ENCODE measurements at regions not wholly inside any gene's neighbourhood (a gene's known extent, or its start where the extent isn't known, plus 50 kb on each side); places are given as distances from the start of the nearest gene placed in this dataset.

DNA sequence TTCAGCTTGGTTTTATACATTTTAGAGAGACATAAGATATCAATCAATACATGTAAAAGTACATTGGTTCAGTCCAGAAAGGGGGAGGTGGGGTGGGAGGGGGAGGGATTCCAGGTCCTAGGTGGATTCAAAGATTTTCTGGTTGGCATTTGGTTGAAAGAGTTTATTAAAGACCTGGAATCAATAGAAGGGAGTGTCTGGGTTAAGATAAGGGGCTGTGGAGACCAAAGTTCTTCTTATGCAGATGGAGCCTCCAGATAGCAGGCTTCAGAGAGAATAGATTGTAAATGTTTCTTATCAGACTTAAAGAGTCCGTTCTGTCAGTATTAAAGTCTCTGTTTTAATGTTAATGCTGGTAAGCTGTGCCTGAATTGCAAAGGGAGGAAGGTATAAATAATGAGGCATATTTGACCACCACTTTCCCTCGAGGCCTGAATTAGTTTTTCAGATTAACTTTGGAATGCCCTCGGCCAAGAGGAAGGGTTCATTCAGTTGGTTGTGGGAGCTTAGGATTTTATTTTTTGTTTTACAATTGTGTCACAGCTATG, 169.9 kb downstream of the AASDH start:
- TF ChIP-seq, protein P1, sequence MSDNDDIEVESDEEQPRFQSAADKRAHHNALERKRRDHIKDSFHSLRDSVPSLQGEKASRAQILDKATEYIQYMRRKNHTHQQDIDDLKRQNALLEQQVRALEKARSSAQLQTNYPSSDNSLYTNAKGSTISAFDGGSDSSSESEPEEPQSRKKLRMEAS (IDR thresholded peaks at IDR 0.05) = no peak
- TF ChIP-seq, protein P2, sequence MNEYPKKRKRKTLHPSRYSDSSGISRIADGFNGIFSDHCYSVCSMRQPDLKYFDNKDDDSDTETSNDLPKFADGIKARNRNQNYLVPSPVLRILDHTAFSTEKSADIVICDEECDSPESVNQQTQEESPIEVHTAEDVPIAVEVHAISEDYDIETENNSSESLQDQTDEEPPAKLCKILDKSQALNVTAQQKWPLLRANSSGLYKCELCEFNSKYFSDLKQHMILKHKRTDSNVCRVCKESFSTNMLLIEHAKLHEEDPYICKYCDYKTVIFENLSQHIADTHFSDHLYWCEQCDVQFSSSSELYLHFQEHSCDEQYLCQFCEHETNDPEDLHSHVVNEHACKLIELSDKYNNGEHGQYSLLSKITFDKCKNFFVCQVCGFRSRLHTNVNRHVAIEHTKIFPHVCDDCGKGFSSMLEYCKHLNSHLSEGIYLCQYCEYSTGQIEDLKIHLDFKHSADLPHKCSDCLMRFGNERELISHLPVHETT (CRISPR knock-in tag; conservative IDR thresholded peaks at IDR 0.05) = no peak
- TF ChIP-seq, protein P3, sequence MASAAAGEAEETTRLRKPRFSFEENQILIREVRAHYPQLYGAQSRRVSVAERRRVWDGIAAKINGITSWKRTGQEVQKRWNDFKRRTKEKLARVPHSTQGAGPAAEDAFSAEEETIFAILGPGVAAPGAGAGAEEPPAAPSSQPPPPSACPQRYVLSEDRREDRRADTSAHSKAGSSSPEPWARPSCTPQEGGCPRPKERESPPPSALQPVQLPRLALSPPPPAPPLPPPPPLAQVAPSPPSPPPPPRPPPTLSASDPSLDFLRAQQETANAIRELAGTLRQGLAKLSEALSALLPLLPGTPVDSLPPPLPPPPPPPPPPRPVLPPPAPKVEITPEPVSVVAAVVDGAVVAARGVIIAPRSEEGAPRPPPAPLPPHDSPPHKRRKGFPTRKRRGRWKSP (CRISPR knock-in tag; IDR thresholded peaks at IDR 0.05) = no peak
- no peak for TF ChIP-seq ESRRA (CRISPR knock-in tag; IDR thresholded peaks at IDR 0.05; ENCODE audit: low read depth)

Measured in HepG2 (cell line).